Endothelial cell of umbilical vein (primary cell): ENCODE measurements at regions not wholly inside any gene's neighbourhood (a gene's known extent, or its start where the extent isn't known, plus 50 kb on each side); places are given as distances from the start of the nearest gene placed in this dataset.

Experiments used
- BruUV-seq: library from RNA; stranded (reverse); fragments of 400-500 nt; replicated peaks from 2 replicates; lab custom pipeline; 2021; lab: Mats Ljungman, UMichigan
- CTCF ChIA-PET: fragments of 300-600, 350-600 bp; sonication (Branson Sonifier 250); formaldehyde crosslinking; loops from one replicate; lab custom pipeline; 2021; ENCODE audit warnings: antibody characterized with exemption, inconsistent platforms; lab: Charles Lee
- POLR2A ChIA-PET: fragments of 300-600, 350-600 bp; sonication (Branson Sonifier 250); formaldehyde crosslinking; loops from one replicate; lab custom pipeline; 2021; ENCODE audit warnings: antibody characterized with exemption, inconsistent platforms; lab: Charles Lee
- DNase-seq: peaks from one replicate; pipeline ENCODE4 v3.0.0-alpha.2; 2011; ENCODE audit warnings: low read depth, low spot score
- FAIRE-seq: peaks from 2 replicates; lab custom pipeline; 2011; peaks lifted over from hg19 to GRCh38; lab: Jason Lieb, UNC
- H2AFZ ChIP-seq: 2 replicates; pipeline ENCODE4 v1.6.0; 2012; ENCODE audit warnings: low read depth, low read length, control low read depth, inconsistent platforms
- H3K27ac ChIP-seq: 2 replicates; pipeline ENCODE4 v1.5.1; 2011; ENCODE audit warnings: low read depth, mild to moderate bottlenecking, control low read depth, low read length, moderate library complexity; ENCODE audit not compliant: insufficient read depth
- H3K27me3 ChIP-seq, 2 experiments: 2 replicates each; pipeline versions ENCODE4 v1.6.0 to v1.6.1; 2011; ENCODE audit warnings: low read length in 2 of 2, mixed read lengths in 1 of 2; ENCODE audit not compliant: control insufficient read depth in 2 of 2, insufficient read depth in 2 of 2
- H3K36me3 ChIP-seq, 2 experiments: 2 replicates in 1 of 2; 3 replicates in 1 of 2; pipeline ENCODE4 v1.5.1; 2011; ENCODE audit warnings: low read length in 2 of 2, mild to moderate bottlenecking in 1 of 2, moderate library complexity in 1 of 2; ENCODE audit not compliant: control insufficient read depth in 2 of 2, insufficient read depth in 2 of 2; ENCODE audit errors: extremely low read depth in 1 of 2
- H3K4me1 ChIP-seq: 3 replicates; pipeline ENCODE4 v1.5.1; 2011; ENCODE audit warnings: mild to moderate bottlenecking, low read length; ENCODE audit not compliant: control insufficient read depth, insufficient read depth; ENCODE audit errors: extremely low read depth
- H3K4me2 ChIP-seq: 2 replicates; pipeline ENCODE4 v1.6.1; 2011; ENCODE audit warnings: low read length, control low read depth, mixed read lengths; ENCODE audit not compliant: insufficient read depth
- H3K4me3 ChIP-seq, 3 experiments: fragments of 200-600 bp in 1 of 3; sonication (generic), shearing (Covaris generic) in 1 of 3; replicated peaks in 1 of 3; 2 replicates each; pipeline ENCODE4 v1.5.1; 2011 to 2016; ENCODE audit warnings: control low read depth in 3 of 3, low read length in 3 of 3, mild to moderate bottlenecking in 2 of 3, inconsistent platforms in 1 of 3, low read depth in 1 of 3, moderate library complexity in 1 of 3; ENCODE audit not compliant: insufficient read depth in 1 of 3
- H3K79me2 ChIP-seq: 2 replicates; pipeline ENCODE4 v1.6.0; 2012; ENCODE audit warnings: low read length, inconsistent platforms; ENCODE audit not compliant: control insufficient read depth, insufficient read depth
- H3K9ac ChIP-seq: replicated peaks from 2 replicates; pipeline ENCODE3; 2011; ENCODE audit warnings: low read length, control low read depth; ENCODE audit not compliant: insufficient read depth; ENCODE audit errors: extremely low read depth
- H3K9me1 ChIP-seq: replicated peaks from 3 replicates; pipeline ENCODE4 v1.6.0; 2011; ENCODE audit warnings: mild to moderate bottlenecking, low read length; ENCODE audit not compliant: control insufficient read depth, insufficient read depth; ENCODE audit errors: extremely low read depth
- H3K9me3 ChIP-seq: replicated peaks from 2 replicates; pipeline ENCODE4 v1.5.1; 2012; ENCODE audit warnings: low read length, inconsistent platforms; ENCODE audit not compliant: control insufficient read depth, insufficient read depth
- H4K20me1 ChIP-seq: replicated peaks from 2 replicates; pipeline ENCODE3; 2011; ENCODE audit warnings: mild to moderate bottlenecking, low read length; ENCODE audit not compliant: control insufficient read depth, insufficient read depth; ENCODE audit errors: extremely low read depth
- FOS ChIP-seq: IDR thresholded peaks from 2 replicates; pipeline ENCODE4 v1.6.1; 2011; ENCODE audit warnings: mild to moderate bottlenecking, low read length, moderate library complexity, borderline replicate concordance; ENCODE audit not compliant: insufficient read depth
- GATA2 ChIP-seq: IDR thresholded peaks from 2 replicates; pipeline ENCODE4 v1.7.0; 2011; ENCODE audit warnings: low read depth, mild to moderate bottlenecking, moderate library complexity, mixed read lengths, low read length; ENCODE audit not compliant: insufficient read length, insufficient read depth
- JUN ChIP-seq: IDR thresholded peaks from 2 replicates; pipeline ENCODE4 v1.6.1; 2011; ENCODE audit warnings: borderline replicate concordance, low read depth; ENCODE audit not compliant: insufficient read length, insufficient read depth
- MYC ChIP-seq: IDR thresholded peaks from one replicate; pipeline ENCODE4 v1.6.1; 2011; ENCODE audit warnings: mild to moderate bottlenecking, low read depth, low read length
- POLR2A ChIP-seq: IDR thresholded peaks from 2 replicates; pipeline ENCODE4 v1.6.1; 2012; ENCODE audit warnings: low read depth, mild to moderate bottlenecking, control low read depth, low read length
- POLR2AphosphoS5 ChIP-seq: IDR thresholded peaks from 2 replicates; pipeline ENCODE4 v1.6.1; 2012; ENCODE audit warnings: low read depth, mild to moderate bottlenecking, control low read depth, low read length, moderate library complexity; ENCODE audit not compliant: insufficient read depth
- dilution Hi-C: fragments of 300-500 bp; cut with MboI; formaldehyde crosslinking; loops from one replicate; pipeline ENCODE4 v1.15.0; 2019; ENCODE audit warnings: low sequenced_read_pairs; ENCODE audit not compliant: extremely low pct_ligation_motif_present
- intact Hi-C: fragments of 100-400 bp; cut with micrococcal nuclease; formaldehyde crosslinking; loops from one replicate; pipeline ENCODE4 v1.10.0; 2022
- TF ChIP-seq, protein P1 (sequence below): IDR thresholded peaks from 2 replicates; pipeline ENCODE4 v1.6.1; 2011; ENCODE audit not compliant: insufficient read depth, insufficient read length
- TF ChIP-seq, protein P2 (sequence below), 2 donors: IDR thresholded peaks; 1 replicate in 1 of 2; 2 replicates in 1 of 2; pipeline ENCODE4 v1.5.1; 2011; ENCODE audit warnings: low read length in 2 of 2, mild to moderate bottlenecking in 2 of 2, moderate library complexity in 2 of 2, control low read depth in 1 of 2, inconsistent platforms in 1 of 2, low read depth in 1 of 2; ENCODE audit not compliant: insufficient read depth in 1 of 2; ENCODE audit errors: extremely low read depth in 1 of 2

DNA sequence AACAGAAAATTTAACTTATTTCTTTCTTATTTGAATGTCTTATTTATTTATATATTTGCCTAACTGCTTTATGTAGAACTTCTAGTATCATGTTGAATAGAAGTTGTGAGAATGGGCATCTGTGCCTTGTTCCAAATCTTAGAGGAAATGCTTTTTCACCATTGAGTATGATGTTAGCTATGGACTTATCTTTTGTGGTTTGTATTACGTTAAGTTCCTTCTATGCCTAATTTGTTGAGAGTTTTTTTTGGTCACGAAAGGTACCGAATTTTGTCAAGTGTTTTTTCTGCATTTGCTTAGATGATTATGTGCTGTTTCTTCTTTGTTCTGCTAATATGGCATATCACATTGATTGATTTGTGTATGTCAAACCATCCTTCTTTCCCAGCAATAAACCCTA, 161.0 kb upstream of the TRIM24 start:
- ChIA-PET CTCF (no interaction called here), POLR2A (no interaction called here)
- H3K79me2 ChIP-seq: no peaks in the 10 kb centered on the region
- H3K9me1 ChIP-seq: no peaks in the 10 kb centered on the region
- no peak overlapping the region for H3K4me3 ChIP-seq
- dilution Hi-C loops: no loop called here
- H3K27me3 ChIP-seq: no peaks in the 10 kb centered on the region
- TF ChIP-seq JUN: no peak
- TF ChIP-seq FOS: no peak
- TF ChIP-seq POLR2AphosphoS5: no peak
- TF ChIP-seq, protein P1, sequence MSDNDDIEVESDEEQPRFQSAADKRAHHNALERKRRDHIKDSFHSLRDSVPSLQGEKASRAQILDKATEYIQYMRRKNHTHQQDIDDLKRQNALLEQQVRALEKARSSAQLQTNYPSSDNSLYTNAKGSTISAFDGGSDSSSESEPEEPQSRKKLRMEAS: no peak
- TF ChIP-seq MYC: no peak
- TF ChIP-seq GATA2: no peak
- TF ChIP-seq, protein P2, sequence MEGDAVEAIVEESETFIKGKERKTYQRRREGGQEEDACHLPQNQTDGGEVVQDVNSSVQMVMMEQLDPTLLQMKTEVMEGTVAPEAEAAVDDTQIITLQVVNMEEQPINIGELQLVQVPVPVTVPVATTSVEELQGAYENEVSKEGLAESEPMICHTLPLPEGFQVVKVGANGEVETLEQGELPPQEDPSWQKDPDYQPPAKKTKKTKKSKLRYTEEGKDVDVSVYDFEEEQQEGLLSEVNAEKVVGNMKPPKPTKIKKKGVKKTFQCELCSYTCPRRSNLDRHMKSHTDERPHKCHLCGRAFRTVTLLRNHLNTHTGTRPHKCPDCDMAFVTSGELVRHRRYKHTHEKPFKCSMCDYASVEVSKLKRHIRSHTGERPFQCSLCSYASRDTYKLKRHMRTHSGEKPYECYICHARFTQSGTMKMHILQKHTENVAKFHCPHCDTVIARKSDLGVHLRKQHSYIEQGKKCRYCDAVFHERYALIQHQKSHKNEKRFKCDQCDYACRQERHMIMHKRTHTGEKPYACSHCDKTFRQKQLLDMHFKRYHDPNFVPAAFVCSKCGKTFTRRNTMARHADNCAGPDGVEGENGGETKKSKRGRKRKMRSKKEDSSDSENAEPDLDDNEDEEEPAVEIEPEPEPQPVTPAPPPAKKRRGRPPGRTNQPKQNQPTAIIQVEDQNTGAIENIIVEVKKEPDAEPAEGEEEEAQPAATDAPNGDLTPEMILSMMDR (IDR thresholded peaks at IDR 0.05; ENCODE audit: extremely low read depth in 1 of 2, insufficient read depth in 1 of 2, low read depth in 1 of 2, low read length in 2 of 2): no peak
- TF ChIP-seq POLR2A: no peak
- H2AFZ ChIP-seq: no peak overlapping the region
- peaks cover 3% of the 10 kb centered on the region for H3K4me1 ChIP-seq
- intact Hi-C loops: no loop called here
- no peak for FAIRE-seq
- no peak overlapping the region for H3K4me2 ChIP-seq
- no TSS peak for BruUV-seq
- no peaks in the 10 kb centered on the region for H3K9me3 ChIP-seq
- no peak overlapping the region for H3K27ac ChIP-seq
- no peaks in the 10 kb centered on the region for H3K36me3 ChIP-seq
- no peak for DNase-seq
- no peak overlapping the region for H3K9ac ChIP-seq
- no peaks in the 10 kb centered on the region for H4K20me1 ChIP-seq
